Heart left ventricle (tissue), 16 donors: ENCODE measurements at regions not wholly inside any gene's neighbourhood (a gene's known extent, or its start where the extent isn't known, plus 50 kb on each side); places are given as distances from the start of the nearest gene placed in this dataset.

Source experiments
- ATAC-seq, 4 donors: fragments of 200-7000 bp; cut with Tn5 transposase; one replicate each; pipeline ENCODE4 v1.9.1; 2020 to 2022; ENCODE audit warnings: moderate library complexity in 4 of 4, mild to moderate bottlenecking in 3 of 4, moderate number of reproducible peaks in 1 of 4
- DNase-seq, 5 donors: peaks; one replicate each; pipeline ENCODE4 v3.0.0-alpha.2; 2020
- H3K27ac ChIP-seq, 12 donors: fragments of 200-600 bp; sonication (generic) in 4 of 12; one replicate each; pipeline versions ENCODE4 v1.5.0 to v1.8.0; 2016 to 2022; ENCODE audit warnings: mild to moderate bottlenecking in 2 of 12
- H3K27me3 ChIP-seq, 9 donors: fragments of 200-600 bp; sonication (generic) in 2 of 9; one replicate each; pipeline versions ENCODE4 v1.5.1 to v1.8.0; 2016 to 2022; ENCODE audit warnings: mild to moderate bottlenecking in 3 of 9
- H3K36me3 ChIP-seq, 9 donors: fragments of 200-600 bp; sonication (generic) in 2 of 9; one replicate each; pipeline versions ENCODE4 v1.5.0 to v1.8.0; 2018 to 2022; ENCODE audit warnings: mild to moderate bottlenecking in 2 of 9
- H3K4me1 ChIP-seq, 12 donors: fragments of 200-600 bp; sonication (generic) in 4 of 12; one replicate each; pipeline versions ENCODE4 v1.5.0 to v1.8.0; 2016 to 2022; ENCODE audit warnings: mild to moderate bottlenecking in 3 of 12
- H3K4me3 ChIP-seq, 12 donors: fragments of 200-600 bp; sonication (generic) in 4 of 12; one replicate each; pipeline versions ENCODE4 v1.5.0 to v1.8.0; 2017 to 2022; ENCODE audit warnings: mild to moderate bottlenecking in 9 of 12, moderate library complexity in 4 of 12
- H3K9me3 ChIP-seq, 12 donors: fragments of 200-600 bp; sonication (generic) in 4 of 12; one replicate each; pipeline versions ENCODE4 v1.5.0 to v1.8.0; 2016 to 2022; ENCODE audit warnings: mild to moderate bottlenecking in 1 of 12
- POLR2A ChIP-seq, 2 donors: fragments of 450-650 bp; IDR thresholded peaks; one replicate each; pipeline ENCODE4 v1.6.1; 2017; ENCODE audit warnings: antibody characterized with exemption in 2 of 2, mild to moderate bottlenecking in 2 of 2, moderate library complexity in 2 of 2
- WGBS, 4 donors: extraction: QIAGEN DNeasy Blood & Tissue Kit in 2 of 4; methylation state at CpG; one replicate each; pipeline versions ENCODE4 v1.1.5 to v1.1.7; 2013 to 2018; 5-methylcytosine and 5-hydroxymethylcytosine counted together
- intact Hi-C, 10 donors: fragments of 100-400 bp; cut with DNase I; formaldehyde crosslinking; loops; one replicate each; pipeline versions ENCODE4 v1.11.1 to v1.14.2; 2022
- TF ChIP-seq, protein P1 (sequence below), 12 donors: fragments of 200-600 bp; sonication (generic) in 4 of 12; IDR thresholded peaks; one replicate each; pipeline versions ENCODE4 v1.5.0 to v1.8.0; 2018 to 2022; ENCODE audit warnings: antibody characterized with exemption in 12 of 12, mild to moderate bottlenecking in 5 of 12
- donor health status: ischemic (EF 13 %, LVEDD 7.1; RV severe dilation, severe dysfunction).
- donor health status: healthy with polysubstance abuse.
- donor health status: DM: no; HTN: yes; CAD: no.
- donor health status: DM: no; HTN: no; CAD: no.
- donor health status: ischemic (EF 25% LVEDD 6.9; RV normal size, moderate dysfunction).
- donor health status: ischemic (EF 25% LVEDD 5.7; RV mildly dilated, moderate dysfunction).
- donor health status: healthy.
- donor health status: DM: yes; HTN: yes; CAD: no.
- donor health status: ischemic (EF 35%, LVEDD 5.7; RV mildly dilated, moderate dysfunction).
- donor health status: nonischemic (EF 11% LVEDD 7.7; RV severe dilation, severe dysfunction).
- donor health status: DM: yes; HTN: yes; CAD: no.
- donor health status: PGD.
- donor health status: ischemic (EF 29% LVEDD 5.4; RV normal size, mild dysfunction).
- donor health status: nonischemic (EF 23%, LVEDD 6.1; RV moderate dilation, normal function).

DNA sequence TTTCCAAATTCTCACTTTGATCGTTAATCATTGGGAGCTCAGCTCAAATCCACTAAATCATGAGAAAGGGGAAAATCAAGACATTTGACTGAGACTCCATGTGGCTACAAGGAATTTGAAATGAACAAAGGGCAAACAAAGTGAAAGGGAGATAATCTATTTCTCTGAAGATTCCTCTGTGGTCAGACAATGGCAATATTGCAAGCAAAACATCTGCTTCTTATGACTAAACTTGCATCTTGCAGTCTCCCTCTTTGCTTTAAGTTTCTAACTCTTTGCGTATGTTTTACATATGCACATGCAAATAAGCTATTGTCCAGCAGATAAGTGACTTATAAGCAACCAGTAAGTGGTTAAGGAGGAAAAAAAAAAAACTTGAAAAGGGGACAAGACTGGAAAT, 299.1 kb upstream of the NXPH2 start:
- H3K27me3 ChIP-seq = no peaks in the 10 kb centered on the region
- DNase-seq (no peak), ATAC-seq (no peak)
- no peaks in the 10 kb centered on the region for H3K9me3 ChIP-seq
- TF ChIP-seq, protein P1, sequence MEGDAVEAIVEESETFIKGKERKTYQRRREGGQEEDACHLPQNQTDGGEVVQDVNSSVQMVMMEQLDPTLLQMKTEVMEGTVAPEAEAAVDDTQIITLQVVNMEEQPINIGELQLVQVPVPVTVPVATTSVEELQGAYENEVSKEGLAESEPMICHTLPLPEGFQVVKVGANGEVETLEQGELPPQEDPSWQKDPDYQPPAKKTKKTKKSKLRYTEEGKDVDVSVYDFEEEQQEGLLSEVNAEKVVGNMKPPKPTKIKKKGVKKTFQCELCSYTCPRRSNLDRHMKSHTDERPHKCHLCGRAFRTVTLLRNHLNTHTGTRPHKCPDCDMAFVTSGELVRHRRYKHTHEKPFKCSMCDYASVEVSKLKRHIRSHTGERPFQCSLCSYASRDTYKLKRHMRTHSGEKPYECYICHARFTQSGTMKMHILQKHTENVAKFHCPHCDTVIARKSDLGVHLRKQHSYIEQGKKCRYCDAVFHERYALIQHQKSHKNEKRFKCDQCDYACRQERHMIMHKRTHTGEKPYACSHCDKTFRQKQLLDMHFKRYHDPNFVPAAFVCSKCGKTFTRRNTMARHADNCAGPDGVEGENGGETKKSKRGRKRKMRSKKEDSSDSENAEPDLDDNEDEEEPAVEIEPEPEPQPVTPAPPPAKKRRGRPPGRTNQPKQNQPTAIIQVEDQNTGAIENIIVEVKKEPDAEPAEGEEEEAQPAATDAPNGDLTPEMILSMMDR (IDR thresholded peaks at IDR 0.05) = no peak
- TF ChIP-seq POLR2A (IDR thresholded peaks at IDR 0.05) = no peak
- H3K27ac ChIP-seq = no peak overlapping the region
- no peak overlapping the region for H3K4me3 ChIP-seq
- H3K4me1 ChIP-seq = no peaks in the 10 kb centered on the region
- intact Hi-C loops = no loop called here
- H3K36me3 ChIP-seq = no peaks in the 10 kb centered on the region
- WGBS, 4 donors = 86 to 92% (median 88%) methylated on average over 2 of the region's 2 CpGs

DNA sequence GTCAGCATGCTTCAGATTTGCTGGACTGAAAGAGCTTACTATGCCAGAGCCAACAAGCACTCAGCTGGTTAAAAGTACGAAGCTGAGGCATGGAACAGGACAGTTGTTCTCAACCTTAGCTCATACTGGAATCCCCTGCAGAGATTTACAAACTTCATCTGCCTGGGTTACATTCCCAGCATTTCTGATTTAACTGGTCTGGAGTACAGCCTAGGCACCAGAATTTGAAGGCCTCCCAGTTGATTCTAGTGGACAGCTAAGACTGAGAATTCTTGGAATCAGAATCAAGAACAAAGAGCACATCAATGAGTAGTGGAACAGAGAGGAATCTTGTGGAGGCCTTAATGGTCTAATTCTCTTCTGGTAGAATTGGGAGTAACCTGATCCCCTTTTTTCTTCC, 298.2 kb upstream of the NXPH2 start:
- Histone ChIP-seq H3K9me3 (no peaks in the 10 kb centered on the region), H3K27ac (no peak overlapping the region), H3K4me1 (no peaks in the 10 kb centered on the region), H3K4me3 (no peak overlapping the region), H3K36me3 (no peaks in the 10 kb centered on the region), H3K27me3 (no peaks in the 10 kb centered on the region)
- TF ChIP-seq, protein P1 (IDR thresholded peaks at IDR 0.05) = no peak
- TF ChIP-seq POLR2A (IDR thresholded peaks at IDR 0.05) = no peak
- DNase-seq (no peak), ATAC-seq (no peak)
- intact Hi-C loops = no loop called here
- WGBS, 4 donors = 0 to 65% (median 12%) methylated on average over 1 of the region's 1 CpG

DNA sequence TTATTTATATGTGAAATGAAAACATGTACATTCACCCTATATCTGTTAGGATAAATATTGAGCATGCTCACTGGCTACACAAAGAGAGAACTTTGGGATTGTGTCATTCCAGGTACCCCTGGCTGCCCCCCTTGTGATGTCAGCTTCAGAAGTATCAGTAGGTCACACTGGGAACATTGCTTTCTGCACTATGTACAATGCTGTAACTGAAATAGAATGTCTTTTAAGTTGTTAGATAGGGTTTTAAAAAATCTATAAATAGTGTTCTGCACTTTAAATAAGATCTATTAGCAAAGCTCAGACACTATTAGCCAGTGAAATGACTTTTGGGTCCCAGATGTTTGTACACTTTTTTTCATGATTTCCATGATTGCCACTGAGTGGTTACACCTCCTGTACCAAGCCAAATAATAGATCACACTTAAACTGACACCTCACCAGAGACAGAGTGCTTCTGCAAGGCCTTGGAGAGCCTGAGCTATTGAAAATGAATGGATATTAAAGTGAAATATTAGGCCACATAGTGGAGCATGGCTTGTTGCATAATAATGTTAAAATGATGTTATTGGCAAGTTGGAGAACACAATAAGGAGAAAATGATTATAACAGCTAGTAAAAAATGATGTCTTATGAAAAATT, 297.0 kb upstream of the NXPH2 start:
- H3K9me3 ChIP-seq = no peaks in the 10 kb centered on the region
- DNase-seq (no peak), ATAC-seq (no peak)
- no peaks in the 10 kb centered on the region for H3K27me3 ChIP-seq
- H3K27ac ChIP-seq = no peak overlapping the region
- H3K4me1 ChIP-seq = no peaks in the 10 kb centered on the region
- no peak overlapping the region for H3K4me3 ChIP-seq
- intact Hi-C loops = no loop called here
- H3K36me3 ChIP-seq = no peaks in the 10 kb centered on the region
- TF ChIP-seq, protein P1 (IDR thresholded peaks at IDR 0.05) = no peak
- no peak for TF ChIP-seq POLR2A (IDR thresholded peaks at IDR 0.05)

DNA sequence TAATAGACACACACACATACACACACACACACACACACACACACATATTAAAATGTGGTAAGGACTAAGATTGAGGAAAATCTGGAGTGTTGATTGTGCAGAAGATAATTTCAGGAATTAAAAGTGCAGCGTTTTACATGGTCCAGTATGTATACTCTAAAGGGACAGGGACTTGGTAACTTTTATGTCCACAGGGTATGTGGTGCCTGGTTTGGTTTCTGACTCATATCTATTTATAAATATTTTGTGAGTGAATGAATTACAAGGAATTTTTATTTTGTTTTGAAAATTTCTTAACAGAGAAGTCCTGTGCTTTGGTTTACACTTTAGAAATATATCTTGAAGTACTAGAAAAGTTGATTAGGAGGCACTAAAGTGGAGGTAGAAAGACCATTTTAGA, 287.7 kb upstream of the NXPH2 start:
- TF ChIP-seq POLR2A (IDR thresholded peaks at IDR 0.05) = no peak
- TF ChIP-seq, protein P1 (IDR thresholded peaks at IDR 0.05) = no peak
- 88 to 96% (median 91%) methylated on average over 1 of the region's 1 CpG for WGBS, 4 donors
- Histone ChIP-seq H3K4me1 (no peaks in the 10 kb centered on the region), H3K9me3 (no peaks in the 10 kb centered on the region), H3K4me3 (no peak overlapping the region), H3K36me3 (no peaks in the 10 kb centered on the region), H3K27ac (no peak overlapping the region), H3K27me3 (peaks cover 0 to 3% (median 0%) of the 10 kb centered on the region in 9 donors)
- ATAC-seq = no peak
- DNase-seq = no peak
- intact Hi-C loops = no loop called here
